ENCODE measurements at regions not wholly inside any gene's neighbourhood (a gene's known extent, or its start where the extent isn't known, plus 50 kb on each side); places are given as distances from the start of the nearest gene placed in this dataset.

DNA sequence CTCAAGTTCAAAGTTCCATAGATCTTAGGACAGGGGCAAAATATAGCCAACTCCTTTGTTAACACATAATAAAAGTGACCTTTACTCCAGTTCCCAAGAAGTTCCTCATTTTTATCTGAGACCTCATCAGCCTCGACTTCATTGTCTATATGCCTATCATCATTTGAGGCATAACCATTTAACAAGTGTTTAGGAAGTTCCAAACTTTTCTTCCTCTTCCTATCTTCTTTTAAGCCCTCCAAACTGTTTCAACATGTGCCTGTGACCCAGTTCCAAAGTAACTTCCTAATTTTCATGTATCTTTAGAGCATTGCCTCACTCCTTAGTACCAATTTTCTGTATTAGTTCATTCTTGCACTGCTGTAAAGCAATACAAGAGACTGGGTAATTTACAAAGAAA lies 569.1 kb downstream of the ANKRD7 start:
- TF ChIP-seq, protein P1, sequence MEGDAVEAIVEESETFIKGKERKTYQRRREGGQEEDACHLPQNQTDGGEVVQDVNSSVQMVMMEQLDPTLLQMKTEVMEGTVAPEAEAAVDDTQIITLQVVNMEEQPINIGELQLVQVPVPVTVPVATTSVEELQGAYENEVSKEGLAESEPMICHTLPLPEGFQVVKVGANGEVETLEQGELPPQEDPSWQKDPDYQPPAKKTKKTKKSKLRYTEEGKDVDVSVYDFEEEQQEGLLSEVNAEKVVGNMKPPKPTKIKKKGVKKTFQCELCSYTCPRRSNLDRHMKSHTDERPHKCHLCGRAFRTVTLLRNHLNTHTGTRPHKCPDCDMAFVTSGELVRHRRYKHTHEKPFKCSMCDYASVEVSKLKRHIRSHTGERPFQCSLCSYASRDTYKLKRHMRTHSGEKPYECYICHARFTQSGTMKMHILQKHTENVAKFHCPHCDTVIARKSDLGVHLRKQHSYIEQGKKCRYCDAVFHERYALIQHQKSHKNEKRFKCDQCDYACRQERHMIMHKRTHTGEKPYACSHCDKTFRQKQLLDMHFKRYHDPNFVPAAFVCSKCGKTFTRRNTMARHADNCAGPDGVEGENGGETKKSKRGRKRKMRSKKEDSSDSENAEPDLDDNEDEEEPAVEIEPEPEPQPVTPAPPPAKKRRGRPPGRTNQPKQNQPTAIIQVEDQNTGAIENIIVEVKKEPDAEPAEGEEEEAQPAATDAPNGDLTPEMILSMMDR (IDR thresholded peaks at IDR 0.05; ENCODE audit: insufficient read depth, low read depth, low read length): no peak
- no peak for TF ChIP-seq EZH2 (IDR thresholded peaks at IDR 0.05; ENCODE audit: insufficient read depth, low read length)

Measured in astrocyte (in vitro differentiated cells and primary cell).